Endothelial cell of umbilical vein (primary cell): ENCODE measurements at regions not wholly inside any gene's neighbourhood (a gene's known extent, or its start where the extent isn't known, plus 50 kb on each side); places are given as distances from the start of the nearest gene placed in this dataset.

Experiments
- BruUV-seq: library from RNA; stranded (reverse); fragments of 400-500 nt; replicated peaks from 2 replicates; lab custom pipeline; 2021; lab: Mats Ljungman, UMichigan
- CTCF ChIA-PET: fragments of 300-600, 350-600 bp; sonication (Branson Sonifier 250); formaldehyde crosslinking; loops from one replicate; lab custom pipeline; 2021; ENCODE audit warnings: antibody characterized with exemption, inconsistent platforms; lab: Charles Lee
- POLR2A ChIA-PET: fragments of 300-600, 350-600 bp; sonication (Branson Sonifier 250); formaldehyde crosslinking; loops from one replicate; lab custom pipeline; 2021; ENCODE audit warnings: antibody characterized with exemption, inconsistent platforms; lab: Charles Lee
- DNase-seq: peaks from one replicate; pipeline ENCODE4 v3.0.0-alpha.2; 2011; ENCODE audit warnings: low read depth, low spot score
- FAIRE-seq: peaks from 2 replicates; lab custom pipeline; 2011; peaks lifted over from hg19 to GRCh38; lab: Jason Lieb, UNC
- H2AFZ ChIP-seq: 2 replicates; pipeline ENCODE4 v1.6.0; 2012; ENCODE audit warnings: low read depth, low read length, control low read depth, inconsistent platforms
- H3K27ac ChIP-seq: 2 replicates; pipeline ENCODE4 v1.5.1; 2011; ENCODE audit warnings: low read depth, mild to moderate bottlenecking, control low read depth, low read length, moderate library complexity; ENCODE audit not compliant: insufficient read depth
- H3K27me3 ChIP-seq, 2 experiments: 2 replicates each; pipeline versions ENCODE4 v1.6.0 to v1.6.1; 2011; ENCODE audit warnings: low read length in 2 of 2, mixed read lengths in 1 of 2; ENCODE audit not compliant: control insufficient read depth in 2 of 2, insufficient read depth in 2 of 2
- H3K36me3 ChIP-seq, 2 experiments: 2 replicates in 1 of 2; 3 replicates in 1 of 2; pipeline ENCODE4 v1.5.1; 2011; ENCODE audit warnings: low read length in 2 of 2, mild to moderate bottlenecking in 1 of 2, moderate library complexity in 1 of 2; ENCODE audit not compliant: control insufficient read depth in 2 of 2, insufficient read depth in 2 of 2; ENCODE audit errors: extremely low read depth in 1 of 2
- H3K4me1 ChIP-seq: 3 replicates; pipeline ENCODE4 v1.5.1; 2011; ENCODE audit warnings: mild to moderate bottlenecking, low read length; ENCODE audit not compliant: control insufficient read depth, insufficient read depth; ENCODE audit errors: extremely low read depth
- H3K4me2 ChIP-seq: 2 replicates; pipeline ENCODE4 v1.6.1; 2011; ENCODE audit warnings: low read length, control low read depth, mixed read lengths; ENCODE audit not compliant: insufficient read depth
- H3K4me3 ChIP-seq, 3 experiments: fragments of 200-600 bp in 1 of 3; sonication (generic), shearing (Covaris generic) in 1 of 3; replicated peaks in 1 of 3; 2 replicates each; pipeline ENCODE4 v1.5.1; 2011 to 2016; ENCODE audit warnings: control low read depth in 3 of 3, low read length in 3 of 3, mild to moderate bottlenecking in 2 of 3, inconsistent platforms in 1 of 3, low read depth in 1 of 3, moderate library complexity in 1 of 3; ENCODE audit not compliant: insufficient read depth in 1 of 3
- H3K79me2 ChIP-seq: 2 replicates; pipeline ENCODE4 v1.6.0; 2012; ENCODE audit warnings: low read length, inconsistent platforms; ENCODE audit not compliant: control insufficient read depth, insufficient read depth
- H3K9ac ChIP-seq: replicated peaks from 2 replicates; pipeline ENCODE3; 2011; ENCODE audit warnings: low read length, control low read depth; ENCODE audit not compliant: insufficient read depth; ENCODE audit errors: extremely low read depth
- H3K9me1 ChIP-seq: replicated peaks from 3 replicates; pipeline ENCODE4 v1.6.0; 2011; ENCODE audit warnings: mild to moderate bottlenecking, low read length; ENCODE audit not compliant: control insufficient read depth, insufficient read depth; ENCODE audit errors: extremely low read depth
- H3K9me3 ChIP-seq: replicated peaks from 2 replicates; pipeline ENCODE4 v1.5.1; 2012; ENCODE audit warnings: low read length, inconsistent platforms; ENCODE audit not compliant: control insufficient read depth, insufficient read depth
- H4K20me1 ChIP-seq: replicated peaks from 2 replicates; pipeline ENCODE3; 2011; ENCODE audit warnings: mild to moderate bottlenecking, low read length; ENCODE audit not compliant: control insufficient read depth, insufficient read depth; ENCODE audit errors: extremely low read depth
- EZH2 ChIP-seq: IDR thresholded peaks from 2 replicates; pipeline ENCODE4 v1.6.1; 2012; ENCODE audit warnings: borderline replicate concordance, low read depth, mild to moderate bottlenecking, moderate library complexity, low read length, inconsistent platforms; ENCODE audit not compliant: severe bottlenecking
- FOS ChIP-seq: IDR thresholded peaks from 2 replicates; pipeline ENCODE4 v1.6.1; 2011; ENCODE audit warnings: mild to moderate bottlenecking, low read length, moderate library complexity, borderline replicate concordance; ENCODE audit not compliant: insufficient read depth
- GATA2 ChIP-seq: IDR thresholded peaks from 2 replicates; pipeline ENCODE4 v1.7.0; 2011; ENCODE audit warnings: low read depth, mild to moderate bottlenecking, moderate library complexity, mixed read lengths, low read length; ENCODE audit not compliant: insufficient read length, insufficient read depth
- JUN ChIP-seq: IDR thresholded peaks from 2 replicates; pipeline ENCODE4 v1.6.1; 2011; ENCODE audit warnings: borderline replicate concordance, low read depth; ENCODE audit not compliant: insufficient read length, insufficient read depth
- MYC ChIP-seq: IDR thresholded peaks from one replicate; pipeline ENCODE4 v1.6.1; 2011; ENCODE audit warnings: mild to moderate bottlenecking, low read depth, low read length
- POLR2A ChIP-seq: IDR thresholded peaks from 2 replicates; pipeline ENCODE4 v1.6.1; 2012; ENCODE audit warnings: low read depth, mild to moderate bottlenecking, control low read depth, low read length
- POLR2AphosphoS5 ChIP-seq: IDR thresholded peaks from 2 replicates; pipeline ENCODE4 v1.6.1; 2012; ENCODE audit warnings: low read depth, mild to moderate bottlenecking, control low read depth, low read length, moderate library complexity; ENCODE audit not compliant: insufficient read depth
- dilution Hi-C: fragments of 300-500 bp; cut with MboI; formaldehyde crosslinking; loops from one replicate; pipeline ENCODE4 v1.15.0; 2019; ENCODE audit warnings: low sequenced_read_pairs; ENCODE audit not compliant: extremely low pct_ligation_motif_present
- intact Hi-C: fragments of 100-400 bp; cut with micrococcal nuclease; formaldehyde crosslinking; loops from one replicate; pipeline ENCODE4 v1.10.0; 2022
- TF ChIP-seq, protein P1 (sequence below): IDR thresholded peaks from 2 replicates; pipeline ENCODE4 v1.6.1; 2011; ENCODE audit not compliant: insufficient read depth, insufficient read length
- TF ChIP-seq, protein P2 (sequence below), 2 donors: IDR thresholded peaks; 1 replicate in 1 of 2; 2 replicates in 1 of 2; pipeline ENCODE4 v1.5.1; 2011; ENCODE audit warnings: low read length in 2 of 2, mild to moderate bottlenecking in 2 of 2, moderate library complexity in 2 of 2, control low read depth in 1 of 2, inconsistent platforms in 1 of 2, low read depth in 1 of 2; ENCODE audit not compliant: insufficient read depth in 1 of 2; ENCODE audit errors: extremely low read depth in 1 of 2

DNA sequence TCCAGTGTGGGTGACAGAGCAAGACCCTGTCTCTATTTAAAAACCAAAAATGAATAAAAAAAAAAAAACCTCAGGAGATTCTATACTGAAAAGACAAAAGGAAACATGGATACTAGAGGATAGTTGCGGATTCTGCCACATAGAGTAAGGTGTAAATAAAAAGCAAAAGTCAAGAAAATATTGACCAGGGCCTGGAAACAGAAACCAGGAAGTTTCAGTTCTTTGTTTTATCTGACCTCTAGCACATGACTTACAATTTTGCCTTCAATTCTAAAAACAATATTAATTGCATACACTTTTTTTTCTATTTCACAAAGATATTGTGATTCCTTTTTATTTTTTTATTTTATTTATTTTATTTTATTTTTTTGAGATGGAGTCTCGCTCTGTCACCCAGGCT is 96.2 kb upstream of the NMUR2 start:
- ChIA-PET CTCF (no interaction called here), POLR2A (no interaction called here)
- FAIRE-seq: no peak
- no peak overlapping the region for H3K9ac ChIP-seq
- BruUV-seq: no TSS peak
- TF ChIP-seq EZH2: no peak
- no peak for TF ChIP-seq POLR2A
- TF ChIP-seq, protein P1, sequence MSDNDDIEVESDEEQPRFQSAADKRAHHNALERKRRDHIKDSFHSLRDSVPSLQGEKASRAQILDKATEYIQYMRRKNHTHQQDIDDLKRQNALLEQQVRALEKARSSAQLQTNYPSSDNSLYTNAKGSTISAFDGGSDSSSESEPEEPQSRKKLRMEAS: no peak
- TF ChIP-seq JUN: no peak
- TF ChIP-seq FOS: no peak
- TF ChIP-seq POLR2AphosphoS5: no peak
- no peak for TF ChIP-seq GATA2
- TF ChIP-seq, protein P2, sequence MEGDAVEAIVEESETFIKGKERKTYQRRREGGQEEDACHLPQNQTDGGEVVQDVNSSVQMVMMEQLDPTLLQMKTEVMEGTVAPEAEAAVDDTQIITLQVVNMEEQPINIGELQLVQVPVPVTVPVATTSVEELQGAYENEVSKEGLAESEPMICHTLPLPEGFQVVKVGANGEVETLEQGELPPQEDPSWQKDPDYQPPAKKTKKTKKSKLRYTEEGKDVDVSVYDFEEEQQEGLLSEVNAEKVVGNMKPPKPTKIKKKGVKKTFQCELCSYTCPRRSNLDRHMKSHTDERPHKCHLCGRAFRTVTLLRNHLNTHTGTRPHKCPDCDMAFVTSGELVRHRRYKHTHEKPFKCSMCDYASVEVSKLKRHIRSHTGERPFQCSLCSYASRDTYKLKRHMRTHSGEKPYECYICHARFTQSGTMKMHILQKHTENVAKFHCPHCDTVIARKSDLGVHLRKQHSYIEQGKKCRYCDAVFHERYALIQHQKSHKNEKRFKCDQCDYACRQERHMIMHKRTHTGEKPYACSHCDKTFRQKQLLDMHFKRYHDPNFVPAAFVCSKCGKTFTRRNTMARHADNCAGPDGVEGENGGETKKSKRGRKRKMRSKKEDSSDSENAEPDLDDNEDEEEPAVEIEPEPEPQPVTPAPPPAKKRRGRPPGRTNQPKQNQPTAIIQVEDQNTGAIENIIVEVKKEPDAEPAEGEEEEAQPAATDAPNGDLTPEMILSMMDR (IDR thresholded peaks at IDR 0.05; ENCODE audit: extremely low read depth in 1 of 2, insufficient read depth in 1 of 2, low read depth in 1 of 2, low read length in 2 of 2): no peak
- no peak for TF ChIP-seq MYC
- no peaks in the 10 kb centered on the region for H3K4me1 ChIP-seq
- no peaks in the 10 kb centered on the region for H4K20me1 ChIP-seq
- H2AFZ ChIP-seq: no peak overlapping the region
- H3K79me2 ChIP-seq: no peaks in the 10 kb centered on the region
- H3K9me3 ChIP-seq: no peaks in the 10 kb centered on the region
- no peak overlapping the region for H3K27ac ChIP-seq
- intact Hi-C loops (no loop called here), dilution Hi-C loops (no loop called here)
- H3K36me3 ChIP-seq: no peaks in the 10 kb centered on the region
- no peak overlapping the region for H3K4me2 ChIP-seq
- H3K27me3 ChIP-seq: no peaks in the 10 kb centered on the region
- no peaks in the 10 kb centered on the region for H3K9me1 ChIP-seq
- H3K4me3 ChIP-seq: no peak overlapping the region
- DNase-seq: no peak
